ENCODE measurements at regions not wholly inside any gene's neighbourhood (a gene's known extent, or its start where the extent isn't known, plus 50 kb on each side); places are given as distances from the start of the nearest gene placed in this dataset.

DNA sequence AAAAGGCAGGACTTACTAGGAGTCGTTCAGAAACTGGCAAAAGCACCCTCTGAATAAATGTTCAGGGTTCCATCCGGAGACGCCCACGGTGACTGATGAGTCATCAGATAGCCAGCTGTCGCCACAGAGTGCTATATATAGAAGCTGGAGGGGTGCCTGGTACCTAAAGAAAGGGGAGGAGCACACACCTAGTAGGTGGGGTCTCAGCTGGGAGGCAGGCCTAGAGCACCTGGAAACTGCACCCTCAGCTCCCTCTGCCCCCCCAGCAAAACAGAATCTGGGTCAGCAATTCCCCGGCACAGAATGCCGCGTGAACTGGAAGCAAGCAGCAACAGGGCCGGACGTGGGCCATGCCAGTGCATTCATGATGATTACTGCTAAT is 242.0 kb downstream of the BCOR start (continued):
- peak; percentile 46; the same call in 1 of the 2 replicates for TF ChIP-seq POLR2AphosphoS5 (IDR thresholded peaks at IDR 0.05; ENCODE audit: control insufficient read depth, insufficient read depth, low read depth, low read length)
- TF ChIP-seq JUNB (CRISPR knock-in tag; conservative IDR thresholded peaks at IDR 0.05) = peak; percentile 71; the same call in 1 of the 2 replicates
- peak; percentile 55 for TF ChIP-seq TAF9B (IDR thresholded peaks at IDR 0.05; ENCODE audit: partially characterized antibody)
- TF ChIP-seq JUND (IDR thresholded peaks at IDR 0.05; ENCODE audit: borderline replicate concordance, low read depth, low read length) = peak; percentile 98
- TF ChIP-seq JUND (tag; IDR thresholded peaks at IDR 0.05; ENCODE audit: borderline replicate concordance, low read depth, low read length) = peak; percentile 95
- no peak for TF ChIP-seq FOXK1 (CRISPR knock-in tag; IDR thresholded peaks at IDR 0.05; ENCODE audit: borderline replicate concordance)
- TF ChIP-seq ZNF431 (CRISPR knock-in tag; IDR thresholded peaks at IDR 0.05) = no peak
- peak; percentile 69 for TF ChIP-seq CBFA2T3 (IDR thresholded peaks at IDR 0.05)
- no peak for TF ChIP-seq ZNF232 (CRISPR knock-in tag; IDR thresholded peaks at IDR 0.05)
- peak; percentile 38; the same call in 1 of the 2 replicates for TF ChIP-seq NFIC (IDR thresholded peaks at IDR 0.05)
- no peak for TF ChIP-seq PHB2 (IDR thresholded peaks at IDR 0.05; ENCODE audit: low read depth)
- TF ChIP-seq SMARCE1 (IDR thresholded peaks at IDR 0.05) = peak; percentile 67; the same call in 1 of the 2 replicates
- TF ChIP-seq, protein P1, sequence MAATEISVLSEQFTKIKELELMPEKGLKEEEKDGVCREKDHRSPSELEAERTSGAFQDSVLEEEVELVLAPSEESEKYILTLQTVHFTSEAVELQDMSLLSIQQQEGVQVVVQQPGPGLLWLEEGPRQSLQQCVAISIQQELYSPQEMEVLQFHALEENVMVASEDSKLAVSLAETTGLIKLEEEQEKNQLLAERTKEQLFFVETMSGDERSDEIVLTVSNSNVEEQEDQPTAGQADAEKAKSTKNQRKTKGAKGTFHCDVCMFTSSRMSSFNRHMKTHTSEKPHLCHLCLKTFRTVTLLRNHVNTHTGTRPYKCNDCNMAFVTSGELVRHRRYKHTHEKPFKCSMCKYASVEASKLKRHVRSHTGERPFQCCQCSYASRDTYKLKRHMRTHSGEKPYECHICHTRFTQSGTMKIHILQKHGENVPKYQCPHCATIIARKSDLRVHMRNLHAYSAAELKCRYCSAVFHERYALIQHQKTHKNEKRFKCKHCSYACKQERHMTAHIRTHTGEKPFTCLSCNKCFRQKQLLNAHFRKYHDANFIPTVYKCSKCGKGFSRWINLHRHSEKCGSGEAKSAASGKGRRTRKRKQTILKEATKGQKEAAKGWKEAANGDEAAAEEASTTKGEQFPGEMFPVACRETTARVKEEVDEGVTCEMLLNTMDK (IDR thresholded peaks at IDR 0.05; ENCODE audit: borderline replicate concordance, insufficient read depth, low read depth, low read length, poor library complexity, severe bottlenecking) = no peak
- TF ChIP-seq, protein P2, sequence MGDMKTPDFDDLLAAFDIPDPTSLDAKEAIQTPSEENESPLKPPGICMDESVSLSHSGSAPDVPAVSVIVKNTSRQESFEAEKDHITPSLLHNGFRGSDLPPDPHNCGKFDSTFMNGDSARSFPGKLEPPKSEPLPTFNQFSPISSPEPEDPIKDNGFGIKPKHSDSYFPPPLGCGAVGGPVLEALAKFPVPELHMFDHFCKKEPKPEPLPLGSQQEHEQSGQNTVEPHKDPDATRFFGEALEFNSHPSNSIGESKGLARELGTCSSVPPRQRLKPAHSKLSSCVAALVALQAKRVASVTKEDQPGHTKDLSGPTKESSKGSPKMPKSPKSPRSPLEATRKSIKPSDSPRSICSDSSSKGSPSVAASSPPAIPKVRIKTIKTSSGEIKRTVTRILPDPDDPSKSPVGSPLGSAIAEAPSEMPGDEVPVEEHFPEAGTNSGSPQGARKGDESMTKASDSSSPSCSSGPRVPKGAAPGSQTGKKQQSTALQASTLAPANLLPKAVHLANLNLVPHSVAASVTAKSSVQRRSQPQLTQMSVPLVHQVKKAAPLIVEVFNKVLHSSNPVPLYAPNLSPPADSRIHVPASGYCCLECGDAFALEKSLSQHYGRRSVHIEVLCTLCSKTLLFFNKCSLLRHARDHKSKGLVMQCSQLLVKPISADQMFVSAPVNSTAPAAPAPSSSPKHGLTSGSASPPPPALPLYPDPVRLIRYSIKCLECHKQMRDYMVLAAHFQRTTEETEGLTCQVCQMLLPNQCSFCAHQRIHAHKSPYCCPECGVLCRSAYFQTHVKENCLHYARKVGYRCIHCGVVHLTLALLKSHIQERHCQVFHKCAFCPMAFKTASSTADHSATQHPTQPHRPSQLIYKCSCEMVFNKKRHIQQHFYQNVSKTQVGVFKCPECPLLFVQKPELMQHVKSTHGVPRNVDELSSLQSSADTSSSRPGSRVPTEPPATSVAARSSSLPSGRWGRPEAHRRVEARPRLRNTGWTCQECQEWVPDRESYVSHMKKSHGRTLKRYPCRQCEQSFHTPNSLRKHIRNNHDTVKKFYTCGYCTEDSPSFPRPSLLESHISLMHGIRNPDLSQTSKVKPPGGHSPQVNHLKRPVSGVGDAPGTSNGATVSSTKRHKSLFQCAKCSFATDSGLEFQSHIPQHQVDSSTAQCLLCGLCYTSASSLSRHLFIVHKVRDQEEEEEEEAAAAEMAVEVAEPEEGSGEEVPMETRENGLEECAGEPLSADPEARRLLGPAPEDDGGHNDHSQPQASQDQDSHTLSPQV (IDR thresholded peaks at IDR 0.05) = peak; percentile 51
- TF ChIP-seq EP300 (IDR thresholded peaks at IDR 0.05; ENCODE audit: low read length) = peak; percentile 81
- no peak for TF ChIP-seq YY1 (IDR thresholded peaks at IDR 0.05; ENCODE audit: borderline replicate concordance in 1 of 3, control insufficient read depth in 1 of 3, extremely low read depth in 1 of 3, insufficient read depth in 3 of 3, insufficient read length in 1 of 3, insufficient replicate concordance in 2 of 3, low read depth in 1 of 3, low read length in 2 of 3)
- TF ChIP-seq GATA2 (CRISPR knock-in tag; IDR thresholded peaks at IDR 0.05) = no peak
- peak; percentile 76 for TF ChIP-seq ETV1 (tag; conservative IDR thresholded peaks at IDR 0.05; ENCODE audit: low read depth)
- TF ChIP-seq, protein P3, sequence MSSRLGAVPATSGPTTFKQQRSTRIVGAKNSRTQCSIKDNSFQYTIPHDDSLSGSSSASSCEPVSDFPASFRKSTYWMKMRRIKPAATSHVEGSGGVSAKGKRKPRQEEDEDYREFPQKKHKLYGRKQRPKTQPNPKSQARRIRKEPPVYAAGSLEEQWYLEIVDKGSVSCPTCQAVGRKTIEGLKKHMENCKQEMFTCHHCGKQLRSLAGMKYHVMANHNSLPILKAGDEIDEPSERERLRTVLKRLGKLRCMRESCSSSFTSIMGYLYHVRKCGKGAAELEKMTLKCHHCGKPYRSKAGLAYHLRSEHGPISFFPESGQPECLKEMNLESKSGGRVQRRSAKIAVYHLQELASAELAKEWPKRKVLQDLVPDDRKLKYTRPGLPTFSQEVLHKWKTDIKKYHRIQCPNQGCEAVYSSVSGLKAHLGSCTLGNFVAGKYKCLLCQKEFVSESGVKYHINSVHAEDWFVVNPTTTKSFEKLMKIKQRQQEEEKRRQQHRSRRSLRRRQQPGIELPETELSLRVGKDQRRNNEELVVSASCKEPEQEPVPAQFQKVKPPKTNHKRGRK (tag; IDR thresholded peaks at IDR 0.05) = no peak
